Neural progenitor cell (in vitro differentiated cells): ENCODE measurements at regions not wholly inside any gene's neighbourhood (a gene's known extent, or its start where the extent isn't known, plus 50 kb on each side); places are given as distances from the start of the nearest gene placed in this dataset.

Experiments used
- CTCF ChIP-seq: fragments of 200-600 bp; sonication (generic); IDR thresholded peaks from 2 replicates; pipeline ENCODE4 v1.5.1; 2017; ENCODE audit warnings: antibody characterized with exemption, mild to moderate bottlenecking
- EZH2 ChIP-seq: fragments of 200-600 bp; sonication (generic); IDR thresholded peaks from 2 replicates; pipeline ENCODE4 v1.6.1; 2017; ENCODE audit warnings: antibody characterized with exemption, mild to moderate bottlenecking, moderate library complexity

- TF ChIP-seq CTCF: no peak
- no peak for TF ChIP-seq EZH2
Measured at GRCh38 chr7:24349339-24349738, 65.3 kb downstream of the NPY start.
